OCI-LY7 (cell line): ENCODE measurements at regions not wholly inside any gene's neighbourhood (a gene's known extent, or its start where the extent isn't known, plus 50 kb on each side); places are given as distances from the start of the nearest gene placed in this dataset.
"Not testable (repeated sequence)": the region's sequence is repeated elsewhere in the genome, so short reads cannot be mapped to it uniquely, and the experiment has no call there.

Experiments used
- CTCF ChIP-seq: fragments of 200-600 bp; sonication (generic); conservative IDR thresholded peaks from 2 replicates; pipeline ENCODE4 v1.5.1; 2014; ENCODE audit warnings: mild to moderate bottlenecking, antibody characterized with exemption, low read length, moderate library complexity, mixed read lengths
- EZH2phosphoT487 ChIP-seq: fragments of 200-600 bp; sonication (generic); IDR thresholded peaks from 2 replicates; pipeline ENCODE4 v1.6.1; 2018; ENCODE audit warnings: low read depth, borderline replicate concordance, mild to moderate bottlenecking, mixed run types, antibody characterized with exemption, low read length, moderate library complexity, mixed read lengths

- not testable (repeated sequence) for TF ChIP-seq CTCF, EZH2phosphoT487
Measured at GRCh38 chr20:40269274-40269673, 419.8 kb downstream of the MAFB start.
